SH-SY5Y (cell line): ENCODE measurements at regions not wholly inside any gene's neighbourhood (a gene's known extent, or its start where the extent isn't known, plus 50 kb on each side); places are given as distances from the start of the nearest gene placed in this dataset.

Experiments
- GATA2 ChIP-seq: IDR thresholded peaks from 2 replicates; pipeline ENCODE4 v1.6.1; 2011; ENCODE audit warnings: mild to moderate bottlenecking, low read depth, low read length
- GATA3 ChIP-seq: IDR thresholded peaks from 2 replicates; pipeline ENCODE4 v1.6.1; 2011; ENCODE audit warnings: low read depth, mild to moderate bottlenecking, low read length, moderate library complexity

DNA sequence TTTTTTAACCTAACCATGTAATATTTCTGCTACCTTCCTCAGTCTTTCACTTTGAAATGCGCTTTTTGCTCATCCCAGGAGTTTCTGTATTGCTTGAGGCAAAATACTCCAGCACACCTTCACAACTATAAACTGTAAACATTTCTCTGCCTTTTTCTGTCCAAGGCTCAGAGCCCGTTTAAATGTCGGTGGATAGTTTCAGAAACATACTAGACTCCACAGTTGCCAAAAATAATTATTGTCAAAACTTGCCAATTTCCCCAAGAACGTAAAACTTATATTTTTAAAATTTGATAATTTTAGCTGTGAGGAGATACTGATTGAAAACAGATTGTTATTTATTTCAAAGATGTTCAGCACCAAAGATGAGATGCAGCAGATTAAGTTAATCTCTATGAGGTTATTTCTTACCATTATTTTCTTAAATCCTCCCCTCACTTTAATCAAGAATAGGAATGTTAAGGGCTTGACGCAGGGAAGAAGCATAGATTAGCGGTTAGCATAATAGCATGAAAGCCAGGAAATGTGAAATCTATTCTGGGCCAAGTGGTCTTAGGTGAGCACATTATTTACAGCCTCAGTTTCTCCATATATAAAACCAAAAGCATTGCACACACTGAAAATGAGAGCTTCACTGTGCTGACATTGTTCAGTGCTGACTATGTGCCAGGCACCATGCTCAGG, 91.5 kb upstream of the ESRRG start:
- TF ChIP-seq GATA2, result no peak
- TF ChIP-seq GATA3, result no peak

DNA sequence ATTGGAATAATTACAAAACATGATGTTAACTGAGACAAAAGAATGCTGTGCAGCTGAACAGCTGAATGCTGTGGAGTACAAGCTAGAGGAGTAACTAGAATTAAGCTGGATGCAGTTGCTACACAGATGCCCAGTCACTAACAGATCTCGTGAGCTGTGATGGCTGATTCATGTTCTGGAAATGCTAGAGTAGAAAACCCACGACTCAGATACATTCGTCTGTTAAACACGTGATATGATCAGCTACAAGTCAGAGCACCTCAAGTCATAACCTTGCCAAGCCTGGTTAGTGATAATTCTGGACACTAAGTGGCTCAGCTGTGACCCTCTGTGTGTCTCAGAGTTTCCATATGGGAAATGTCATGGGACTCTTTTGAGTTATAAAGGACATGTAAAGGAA, 89.7 kb upstream of the ESRRG start:
- TF ChIP-seq GATA3 (peak; percentile 40; the same call in 1 of the 2 replicates), GATA2 (peak; percentile 47; the same call in 1 of the 2 replicates)

DNA sequence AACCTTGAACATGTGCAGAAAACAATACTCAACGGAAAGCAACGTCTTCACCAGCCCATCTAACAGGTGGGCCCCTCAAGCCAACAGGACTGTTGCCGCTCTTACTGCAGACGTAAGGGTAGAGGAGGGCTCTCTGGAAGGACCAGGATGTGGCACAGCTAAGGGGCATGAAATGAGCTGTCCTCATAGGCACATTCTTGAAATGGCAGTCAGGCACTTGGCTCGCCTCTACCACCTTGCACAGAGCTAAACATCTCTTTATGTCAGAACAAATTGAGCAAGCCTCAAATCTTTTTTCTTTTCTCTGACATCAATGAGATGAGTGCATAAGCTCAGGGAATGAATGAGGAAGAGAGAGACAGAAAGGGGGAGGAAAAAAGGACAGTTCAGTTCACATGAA, 86.4 kb upstream of the ESRRG start:
- no peak for TF ChIP-seq GATA2
- TF ChIP-seq GATA3, result no peak

DNA sequence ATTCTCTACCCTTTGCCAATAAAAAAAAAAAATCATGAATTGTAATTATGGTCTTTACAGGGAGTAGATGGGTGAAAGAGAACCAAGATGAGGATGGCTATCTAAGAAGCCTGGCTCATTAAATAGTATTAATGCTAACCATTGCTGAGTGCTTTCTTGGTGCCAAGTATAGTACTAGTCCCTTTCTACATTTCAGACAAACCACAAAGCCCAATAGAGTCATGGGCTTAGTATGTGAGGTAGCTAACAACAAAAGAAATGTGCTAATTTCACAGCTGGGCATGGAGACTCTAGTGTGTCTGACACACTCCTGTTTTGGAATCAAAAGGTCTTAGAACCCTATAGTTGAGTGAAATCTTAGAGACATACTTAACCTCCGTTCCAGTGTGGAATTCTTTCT, 84.5 kb upstream of the ESRRG start:
- TF ChIP-seq GATA3 (no peak), GATA2 (no peak)

DNA sequence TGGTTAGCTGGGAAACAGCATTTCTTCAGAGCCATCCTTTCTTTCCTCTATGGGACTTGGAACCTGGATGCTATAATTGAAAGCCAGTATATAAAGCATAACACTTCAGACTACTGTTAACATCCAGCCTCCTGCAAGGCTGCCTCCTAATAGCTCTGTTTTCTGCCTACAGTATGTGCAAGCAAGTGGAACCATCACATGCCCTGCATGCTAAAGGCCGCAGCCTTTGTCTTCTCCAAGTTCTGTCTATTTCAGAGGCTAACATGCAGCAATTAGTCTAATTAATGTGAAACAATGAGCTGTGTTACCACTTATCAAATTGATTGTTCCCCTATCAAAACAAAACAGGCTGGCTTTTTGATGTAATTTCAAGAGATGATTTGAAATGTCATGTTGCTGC, 82.7 kb upstream of the ESRRG start:
- no peak for TF ChIP-seq GATA2
- TF ChIP-seq GATA3, result no peak

GRCh38 chr1:216805233-216805632, 82.0 kb upstream of the ESRRG start:
- TF ChIP-seq GATA3, result no peak
- no peak for TF ChIP-seq GATA2

GRCh38 chr1:216804111-216804510, 80.9 kb upstream of the ESRRG start:
- TF ChIP-seq GATA3 (no peak), GATA2 (no peak)

GRCh38 chr1:216794586-216794985, 71.4 kb upstream of the ESRRG start:
- TF ChIP-seq GATA3 (no peak), GATA2 (no peak)

- TF ChIP-seq GATA2 (no peak), GATA3 (no peak)
Measured at GRCh38 chr1:216793973-216794372, 70.7 kb upstream of the ESRRG start.

DNA sequence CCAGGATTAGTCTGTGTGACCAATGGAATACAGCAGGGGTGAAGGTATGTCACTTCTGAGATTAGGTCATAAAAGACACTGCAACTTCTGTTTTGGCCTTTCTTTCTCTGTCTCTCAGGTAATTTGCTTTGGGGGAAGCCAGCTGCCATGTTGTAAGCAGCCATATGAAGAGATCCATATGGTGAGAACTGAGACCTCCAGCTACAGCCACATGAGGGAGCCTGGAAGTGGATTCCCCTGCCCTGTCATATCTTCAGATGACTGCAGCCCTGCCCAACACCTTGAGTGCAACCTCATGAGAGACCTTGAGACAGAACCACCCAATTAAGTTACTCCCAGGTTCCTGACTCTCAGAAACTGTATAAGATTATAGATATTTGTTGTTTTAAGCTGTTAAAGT, 70.1 kb upstream of the ESRRG start:
- TF ChIP-seq GATA2, result no peak

GRCh38 chr1:216788671-216789070, 65.4 kb upstream of the ESRRG start:
- TF ChIP-seq GATA2, result no peak
- no peak for TF ChIP-seq GATA3

- TF ChIP-seq GATA3 (no peak), GATA2 (no peak)
Measured at GRCh38 chr1:216785737-216786136, 62.5 kb upstream of the ESRRG start.

- TF ChIP-seq GATA3 (no peak), GATA2 (no peak)
Measured at GRCh38 chr1:216785221-216785620, 62.0 kb upstream of the ESRRG start.

GRCh38 chr1:216779686-216780085, 56.5 kb upstream of the ESRRG start:
- TF ChIP-seq GATA3, result no peak
- no peak for TF ChIP-seq GATA2

- TF ChIP-seq GATA2, result no peak
- TF ChIP-seq GATA3, result no peak
Measured at GRCh38 chr1:216778737-216779136, 55.5 kb upstream of the ESRRG start.

DNA sequence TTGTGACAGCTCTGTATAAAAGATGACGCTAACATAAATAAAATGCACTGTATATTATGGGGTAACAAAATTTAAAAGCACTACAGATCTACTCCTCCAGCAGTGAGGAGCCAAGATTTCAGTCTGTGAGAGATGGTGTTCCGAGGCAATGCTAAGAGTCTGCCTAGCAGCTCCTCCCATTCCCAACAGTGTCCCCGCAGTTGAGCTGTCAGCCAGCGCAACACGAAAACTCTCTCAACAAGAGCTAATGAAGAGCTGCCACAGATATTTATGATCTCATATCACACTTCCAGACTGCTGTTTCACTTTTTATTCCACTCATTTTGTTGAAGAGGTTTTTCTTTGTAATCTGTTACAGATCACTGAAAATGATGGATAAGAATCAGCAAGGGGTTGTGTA, 53.9 kb upstream of the ESRRG start:
- TF ChIP-seq GATA2 (no peak), GATA3 (no peak)
